Erythroblast (primary cell): ENCODE measurements at regions not wholly inside any gene's neighbourhood (a gene's known extent, or its start where the extent isn't known, plus 50 kb on each side); places are given as distances from the start of the nearest gene placed in this dataset.

ENCODE experiments used
- GATA1 ChIP-seq: IDR thresholded peaks from 2 replicates; pipeline ENCODE4 v1.6.1; 2011; ENCODE audit warnings: low read depth, mild to moderate bottlenecking, control low read depth, low read length, moderate library complexity
- POLR2A ChIP-seq: IDR thresholded peaks from 2 replicates; pipeline ENCODE4 v1.6.1; 2011; ENCODE audit warnings: mild to moderate bottlenecking, low read length

DNA sequence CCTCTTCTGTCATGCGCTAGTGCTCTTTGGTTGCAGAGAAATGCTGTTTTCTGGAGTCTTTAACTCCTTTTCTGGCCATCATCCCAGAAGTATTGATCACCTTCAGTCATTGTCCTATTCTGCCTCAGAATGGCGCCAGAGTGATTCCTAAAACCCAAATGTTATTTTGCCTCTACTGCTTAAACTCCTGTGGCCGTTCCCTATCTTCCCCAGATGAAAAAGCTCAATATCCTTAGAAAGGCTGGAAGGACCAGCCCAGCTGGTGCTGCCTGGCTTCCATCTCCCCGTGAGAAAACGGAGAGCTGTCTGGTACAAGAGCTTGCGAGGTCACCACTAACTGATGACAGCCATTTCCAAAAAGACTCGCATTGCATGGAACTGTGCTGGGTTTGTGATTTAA lies 179.1 kb downstream of the RBM26 start:
- TF ChIP-seq POLR2A (no peak), GATA1 (no peak)
